Bronchial epithelial cell (primary cell): ENCODE measurements at regions not wholly inside any gene's neighbourhood (a gene's known extent, or its start where the extent isn't known, plus 50 kb on each side); places are given as distances from the start of the nearest gene placed in this dataset.

Experiments used
- DNase-seq: peaks from one replicate; pipeline ENCODE4 v3.0.0-alpha.2; 2010; ENCODE audit warnings: low read depth
- FAIRE-seq: peaks from 2 replicates; lab custom pipeline; 2011; peaks lifted over from hg19 to GRCh38; lab: Jason Lieb, UNC
- H3K27me3 ChIP-seq: 2 replicates; pipeline ENCODE4 v1.5.1; 2011; ENCODE audit warnings: low read length; ENCODE audit not compliant: control insufficient read depth, insufficient read depth
- H3K36me3 ChIP-seq: 2 replicates; pipeline ENCODE4 v1.5.1; 2011; ENCODE audit warnings: low read length; ENCODE audit not compliant: control insufficient read depth, insufficient read depth
- H3K4me3 ChIP-seq: 2 replicates; pipeline ENCODE4 v1.5.1; 2011; ENCODE audit warnings: mild to moderate bottlenecking, low read depth, low read length, control low read depth
- CTCF ChIP-seq: IDR thresholded peaks from 2 replicates; pipeline ENCODE4 v1.5.1; 2011; ENCODE audit warnings: mild to moderate bottlenecking, moderate library complexity, low read length, control low read depth, inconsistent platforms; ENCODE audit not compliant: insufficient read depth, severe bottlenecking

GRCh38 chr5:102613661-102614060, 114.9 kb upstream of the SLCO6A1 start:
- FAIRE-seq (no peak), DNase-seq (no peak)
- no peak for TF ChIP-seq CTCF
- Histone ChIP-seq H3K27me3 (no peaks in the 10 kb centered on the region), H3K36me3 (no peaks in the 10 kb centered on the region), H3K4me3 (no peak overlapping the region)

GRCh38 chr5:102617191-102618187, 118.7 kb upstream of the SLCO6A1 start:
- H3K27me3 ChIP-seq: no peaks in the 10 kb centered on the region
- no peak for DNase-seq
- no peak overlapping the region for H3K4me3 ChIP-seq
- H3K36me3 ChIP-seq: no peaks in the 10 kb centered on the region
- no peak for TF ChIP-seq CTCF
- no peak for FAIRE-seq

- no peak for TF ChIP-seq CTCF
- FAIRE-seq (no peak), DNase-seq (no peak)
- H3K4me3 ChIP-seq: no peak overlapping the region
- H3K36me3 ChIP-seq: no peaks in the 10 kb centered on the region
- no peaks in the 10 kb centered on the region for H3K27me3 ChIP-seq
Measured at GRCh38 chr5:102622262-102622661, 123.5 kb upstream of the SLCO6A1 start.

GRCh38 chr5:102623329-102624065, 124.7 kb upstream of the SLCO6A1 start:
- FAIRE-seq: no peak
- no peak for DNase-seq

GRCh38 chr5:102624405-102624804, 125.6 kb upstream of the SLCO6A1 start:
- DNase-seq (no peak), FAIRE-seq (no peak)
- no peak overlapping the region for H3K4me3 ChIP-seq
- TF ChIP-seq CTCF: no peak
- H3K27me3 ChIP-seq: no peaks in the 10 kb centered on the region
- H3K36me3 ChIP-seq: no peaks in the 10 kb centered on the region

More at GRCh38 chr5:102623329-102624065, 124.7 kb upstream of the SLCO6A1 start:
- Histone ChIP-seq H3K36me3 (no peaks in the 10 kb centered on the region), H3K4me3 (no peak overlapping the region), H3K27me3 (no peaks in the 10 kb centered on the region)
- no peak for TF ChIP-seq CTCF
